Esophagus muscularis mucosa (tissue), 4 donors: ENCODE measurements at regions not wholly inside any gene's neighbourhood (a gene's known extent, or its start where the extent isn't known, plus 50 kb on each side); places are given as distances from the start of the nearest gene placed in this dataset.

ENCODE experiments used
- DNase-seq: peaks from one replicate; pipeline ENCODE4 v3.0.0-alpha.2; 2017; ENCODE audit errors: extremely low spot score
- H3K27ac ChIP-seq, 4 donors: fragments of 200-600 bp; sonication (generic); replicated peaks in 1 of 4; 1 replicate in 3 of 4; 2 replicates in 1 of 4; pipeline ENCODE4 v1.5.1; 2016 to 2019; ENCODE audit warnings: mild to moderate bottlenecking in 1 of 4
- H3K27me3 ChIP-seq, 4 donors: fragments of 200-600 bp; sonication (generic); one replicate each; pipeline versions ENCODE4 v1.5.1 to v1.6.0; 2016 to 2019
- H3K36me3 ChIP-seq, 4 donors: fragments of 200-600 bp; sonication (generic); one replicate each; pipeline ENCODE4 v1.5.1; 2016 to 2019
- H3K4me1 ChIP-seq, 4 donors: fragments of 200-600 bp; sonication (generic); one replicate each; pipeline ENCODE4 v1.5.1; 2016 to 2019
- H3K4me3 ChIP-seq, 4 donors: fragments of 200-600 bp; sonication (generic); 1 replicate in 2 of 4; 2 replicates in 2 of 4; pipeline ENCODE4 v1.5.1; 2016 to 2019; ENCODE audit warnings: mild to moderate bottlenecking in 4 of 4, moderate library complexity in 1 of 4
- H3K9me3 ChIP-seq, 4 donors: fragments of 200-600 bp; sonication (generic); 1 replicate in 3 of 4; 2 replicates in 1 of 4; pipeline ENCODE4 v1.5.1; 2016 to 2019
- CTCF ChIP-seq, 3 experiments: fragments of 200-600 bp in 2 of 3; fragments of 450-650 bp in 1 of 3; sonication (generic) in 2 of 3; IDR thresholded peaks; one replicate each; pipeline ENCODE4 v1.5.1; 2017 to 2019; ENCODE audit warnings: antibody characterized with exemption in 3 of 3, mild to moderate bottlenecking in 2 of 3, moderate library complexity in 1 of 3
- EP300 ChIP-seq: sonication (generic); formaldehyde crosslinking; IDR thresholded peaks from one replicate; pipeline ENCODE4 v1.6.1; 2017; ENCODE audit warnings: antibody characterized with exemption
- POLR2A ChIP-seq: fragments of 450-650 bp; IDR thresholded peaks from one replicate; pipeline ENCODE4 v1.6.1; 2017; ENCODE audit warnings: antibody characterized with exemption, moderate library complexity, mild to moderate bottlenecking, low read depth
- POLR2AphosphoS5 ChIP-seq, 2 donors: sonication (generic); formaldehyde crosslinking; IDR thresholded peaks; one replicate each; pipeline ENCODE4 v1.6.1; 2017; ENCODE audit warnings: antibody characterized with exemption in 2 of 2
- WGBS: methylation state at CpG from one replicate; pipeline ENCODE4 v1.1.5; 2018; 5-methylcytosine and 5-hydroxymethylcytosine counted together
- intact Hi-C: fragments of 100-400 bp; cut with DNase I; formaldehyde crosslinking; loops from one replicate; pipeline ENCODE4 v1.15.1; 2023

GRCh38 chr3:151989621-151990020 is 116.2 kb downstream of the SUCNR1 start:
- no peaks in the 10 kb centered on the region for H3K36me3 ChIP-seq
- TF ChIP-seq POLR2AphosphoS5 (IDR thresholded peaks at IDR 0.05) (no peak), POLR2A (no peak), CTCF (IDR thresholded peaks at IDR 0.05) (no peak), EP300 (no peak)
- H3K4me1 ChIP-seq, result no peaks in the 10 kb centered on the region
- no peak for DNase-seq
- H3K27me3 ChIP-seq, result no peaks in the 10 kb centered on the region
- no peak overlapping the region for H3K4me3 ChIP-seq
- H3K9me3 ChIP-seq, result no peaks in the 10 kb centered on the region
- H3K27ac ChIP-seq, result no peak overlapping the region
- intact Hi-C loops, result no loop called here

- intact Hi-C loops, result no loop called here
- DNase-seq, result no peak
- TF ChIP-seq POLR2AphosphoS5 (IDR thresholded peaks at IDR 0.05), result no peak
- no peak for TF ChIP-seq CTCF (IDR thresholded peaks at IDR 0.05)
- TF ChIP-seq EP300, result no peak
- no peaks in the 10 kb centered on the region for H3K9me3 ChIP-seq
- H3K36me3 ChIP-seq, result no peaks in the 10 kb centered on the region
- no peak overlapping the region for H3K4me3 ChIP-seq
- H3K4me1 ChIP-seq, result no peaks in the 10 kb centered on the region
- H3K27ac ChIP-seq, result no peak overlapping the region
- 45% methylated on average over 2 of the region's 2 CpGs for WGBS
- no peaks in the 10 kb centered on the region for H3K27me3 ChIP-seq
Observed at GRCh38 chr3:151990696-151991376, 117.4 kb downstream of the SUCNR1 start.

- H3K27me3 ChIP-seq, result no peaks in the 10 kb centered on the region
- TF ChIP-seq EP300, result no peak
- no peak for TF ChIP-seq POLR2AphosphoS5 (IDR thresholded peaks at IDR 0.05)
- TF ChIP-seq CTCF (IDR thresholded peaks at IDR 0.05), result no peak
- no peak for TF ChIP-seq POLR2A
- no peaks in the 10 kb centered on the region for H3K4me1 ChIP-seq
- 82% methylated on average over 4 of the region's 4 CpGs for WGBS
- no peak overlapping the region for H3K27ac ChIP-seq
- no peak overlapping the region for H3K4me3 ChIP-seq
- intact Hi-C loops, result no loop called here
- DNase-seq, result no peak
- H3K9me3 ChIP-seq, result no peaks in the 10 kb centered on the region
- no peaks in the 10 kb centered on the region for H3K36me3 ChIP-seq
Observed at GRCh38 chr3:151992326-151993041, 119.0 kb downstream of the SUCNR1 start.

- Histone ChIP-seq H3K4me1 (no peaks in the 10 kb centered on the region), H3K9me3 (no peaks in the 10 kb centered on the region), H3K4me3 (no peak overlapping the region), H3K27ac (no peak overlapping the region), H3K36me3 (no peaks in the 10 kb centered on the region), H3K27me3 (no peaks in the 10 kb centered on the region)
- intact Hi-C loops, result no loop called here
- TF ChIP-seq CTCF (IDR thresholded peaks at IDR 0.05), result no peak
- no peak for TF ChIP-seq EP300
- no peak for TF ChIP-seq POLR2A
- TF ChIP-seq POLR2AphosphoS5 (IDR thresholded peaks at IDR 0.05), result no peak
- WGBS, result 86% methylated on average over 1 of the region's 1 CpG
- DNase-seq, result no peak
Observed at GRCh38 chr3:151995091-151995490, 121.6 kb downstream of the SUCNR1 start.
